Astrocyte (in vitro differentiated cells and primary cell): ENCODE measurements at regions not wholly inside any gene's neighbourhood (a gene's known extent, or its start where the extent isn't known, plus 50 kb on each side); places are given as distances from the start of the nearest gene placed in this dataset.
"Not testable (repeated sequence)": the region's sequence is repeated elsewhere in the genome, so short reads cannot be mapped to it uniquely, and the experiment has no call there.

ENCODE experiments used
- DNase-seq: peaks from one replicate; pipeline ENCODE4 v3.0.0-alpha.2; 2010; ENCODE audit warnings: low read depth
- FAIRE-seq: peaks from 2 replicates; lab custom pipeline; 2011; peaks lifted over from hg19 to GRCh38; lab: Jason Lieb, UNC
- H2AFZ ChIP-seq: 2 replicates; pipeline ENCODE4 v1.6.0; 2012; ENCODE audit warnings: low read depth, low read length, inconsistent platforms
- H3K27ac ChIP-seq: 2 replicates; pipeline ENCODE4 v1.5.1; 2011; ENCODE audit warnings: low read depth, low read length, inconsistent platforms
- H3K27me3 ChIP-seq: 2 replicates; pipeline ENCODE4 v1.6.0; 2011; ENCODE audit warnings: low read length, inconsistent platforms; ENCODE audit not compliant: insufficient read depth
- H3K36me3 ChIP-seq: 2 replicates; pipeline ENCODE4 v1.5.1; 2011; ENCODE audit warnings: low read length, inconsistent platforms; ENCODE audit not compliant: insufficient read depth
- H3K4me1 ChIP-seq: 2 replicates; pipeline ENCODE4 v1.5.1; 2011; ENCODE audit warnings: low read length, inconsistent platforms; ENCODE audit not compliant: insufficient read depth
- H3K4me2 ChIP-seq: 2 replicates; pipeline ENCODE4 v1.6.0; 2012; ENCODE audit warnings: low read length, inconsistent platforms
- H3K4me3 ChIP-seq: 2 replicates; pipeline ENCODE4 v1.5.1; 2011; ENCODE audit warnings: low read depth, mild to moderate bottlenecking, low read length, inconsistent platforms; ENCODE audit not compliant: insufficient read depth
- H3K79me2 ChIP-seq: 2 replicates; pipeline ENCODE4 v1.6.0; 2012; ENCODE audit warnings: mild to moderate bottlenecking, low read length, inconsistent platforms; ENCODE audit not compliant: insufficient read depth
- H3K9ac ChIP-seq: 2 replicates; pipeline ENCODE4 v1.6.0; 2012; ENCODE audit warnings: mild to moderate bottlenecking, low read length, inconsistent platforms
- H3K9me3 ChIP-seq: 2 replicates; pipeline ENCODE4 v1.5.1; 2012; ENCODE audit warnings: low read depth, mild to moderate bottlenecking, low read length, inconsistent platforms; ENCODE audit not compliant: insufficient read depth
- H4K20me1 ChIP-seq: 2 replicates; pipeline ENCODE4 v1.6.0; 2012; ENCODE audit warnings: low read length, inconsistent platforms; ENCODE audit not compliant: insufficient read depth
- H3K27ac Mint-ChIP-seq: one replicate; pipeline ENCODE4 v1.8.0; 2021; ENCODE audit warnings: mild to moderate bottlenecking, mixed read lengths; ENCODE audit not compliant: unreplicated experiment
- H3K27me3 Mint-ChIP-seq: one replicate; pipeline ENCODE4 v1.8.0; 2021; ENCODE audit warnings: low read depth, mixed read lengths; ENCODE audit not compliant: unreplicated experiment
- H3K36me3 Mint-ChIP-seq: one replicate; pipeline ENCODE4 v1.8.0; 2021; ENCODE audit warnings: low read depth, mixed read lengths; ENCODE audit not compliant: unreplicated experiment
- H3K4me1 Mint-ChIP-seq: one replicate; pipeline ENCODE4 v1.8.0; 2021; ENCODE audit warnings: low read depth, mixed read lengths; ENCODE audit not compliant: unreplicated experiment
- H3K4me3 Mint-ChIP-seq: one replicate; pipeline ENCODE4 v1.8.0; 2021; ENCODE audit warnings: mild to moderate bottlenecking, moderate library complexity, mixed read lengths; ENCODE audit not compliant: unreplicated experiment
- H3K9me3 Mint-ChIP-seq: one replicate; pipeline ENCODE4 v1.8.0; 2021; ENCODE audit warnings: mild to moderate bottlenecking, mixed read lengths; ENCODE audit not compliant: unreplicated experiment
- CTCF ChIP-seq: IDR thresholded peaks from 2 replicates; pipeline ENCODE4 v1.5.1; 2011; ENCODE audit warnings: low read depth, mild to moderate bottlenecking, inconsistent platforms, low read length, moderate library complexity; ENCODE audit not compliant: insufficient read depth
- EZH2 ChIP-seq: IDR thresholded peaks from 2 replicates; pipeline ENCODE4 v1.6.1; 2012; ENCODE audit warnings: mild to moderate bottlenecking, low read length, inconsistent platforms; ENCODE audit not compliant: insufficient read depth

GRCh38 chr11:25485315-25485714, 846.6 kb upstream of the ANO3 start:
- Histone ChIP-seq H3K36me3 (no peaks in the 10 kb centered on the region), H3K27me3 (no peaks in the 10 kb centered on the region), H4K20me1 (no peaks in the 10 kb centered on the region), H3K4me2 (no peak overlapping the region), H3K4me3 (no peak overlapping the region), H2AFZ (no peak overlapping the region), H3K9ac (no peak overlapping the region), H3K27ac (no peak overlapping the region), H3K79me2 (no peaks in the 10 kb centered on the region), H3K4me1 (no peaks in the 10 kb centered on the region), H3K9me3 (no peaks in the 10 kb centered on the region)
- no peak overlapping the region for H3K4me3 Mint-ChIP-seq
- H3K27ac Mint-ChIP-seq: no peak overlapping the region
- FAIRE-seq (no peak), DNase-seq (no peak)
- no peaks in the 10 kb centered on the region for H3K36me3 Mint-ChIP-seq
- no peaks in the 10 kb centered on the region for H3K27me3 Mint-ChIP-seq
- TF ChIP-seq EZH2 (no peak), CTCF (no peak)
- no peaks in the 10 kb centered on the region for H3K9me3 Mint-ChIP-seq
- H3K4me1 Mint-ChIP-seq: no peaks in the 10 kb centered on the region

GRCh38 chr11:25486338-25486737, 845.6 kb upstream of the ANO3 start:
- not testable (repeated sequence) for H3K27me3 ChIP-seq, H4K20me1 ChIP-seq, H3K27me3 Mint-ChIP-seq, H3K4me1 Mint-ChIP-seq, H3K27ac Mint-ChIP-seq, H2AFZ ChIP-seq, H3K27ac ChIP-seq, H3K9me3 Mint-ChIP-seq, H3K36me3 Mint-ChIP-seq, H3K4me3 ChIP-seq, H3K4me2 ChIP-seq, H3K79me2 ChIP-seq, DNase-seq, H3K9ac ChIP-seq, H3K4me3 Mint-ChIP-seq, FAIRE-seq, H3K9me3 ChIP-seq, H3K4me1 ChIP-seq, H3K36me3 ChIP-seq

- not testable (repeated sequence) for H3K27me3 ChIP-seq, H3K36me3 ChIP-seq, H3K9me3 Mint-ChIP-seq, FAIRE-seq, H3K4me2 ChIP-seq, H3K4me3 ChIP-seq, H3K4me3 Mint-ChIP-seq, H4K20me1 ChIP-seq, H3K9me3 ChIP-seq, H3K4me1 Mint-ChIP-seq, H3K4me1 ChIP-seq, DNase-seq, H2AFZ ChIP-seq, H3K27ac ChIP-seq, H3K27me3 Mint-ChIP-seq, H3K36me3 Mint-ChIP-seq, H3K79me2 ChIP-seq, H3K9ac ChIP-seq, H3K27ac Mint-ChIP-seq
These were observed 843.8 kb upstream of the ANO3 start for GRCh38 chr11:25488176-25488575.

- not testable (repeated sequence) for H3K36me3 Mint-ChIP-seq, H3K4me2 ChIP-seq, H3K4me3 Mint-ChIP-seq, H3K4me1 ChIP-seq, H3K27ac Mint-ChIP-seq, H3K27me3 ChIP-seq, H3K9me3 Mint-ChIP-seq, H4K20me1 ChIP-seq, H3K9me3 ChIP-seq, H3K9ac ChIP-seq, H3K27me3 Mint-ChIP-seq, H3K27ac ChIP-seq, H2AFZ ChIP-seq, H3K4me1 Mint-ChIP-seq, FAIRE-seq, H3K36me3 ChIP-seq, H3K4me3 ChIP-seq, DNase-seq, H3K79me2 ChIP-seq
These were observed 830.5 kb upstream of the ANO3 start for GRCh38 chr11:25501426-25501825.
